ENCODE measurements at regions not wholly inside any gene's neighbourhood (a gene's known extent, or its start where the extent isn't known, plus 50 kb on each side); places are given as distances from the start of the nearest gene placed in this dataset.

- no peak for TF ChIP-seq CTCF (conservative IDR thresholded peaks at IDR 0.05; ENCODE audit: low read depth, low read length)
- TF ChIP-seq EZH2 (IDR thresholded peaks at IDR 0.05; ENCODE audit: borderline replicate concordance, low read depth, low read length, poor library complexity, severe bottlenecking), result no peak
These were observed 217.2 kb downstream of the CHRM3 start for GRCh38 chr1:239603530-239603929.
